Gastrocnemius medialis (tissue), 4 donors: ENCODE measurements at regions not wholly inside any gene's neighbourhood (a gene's known extent, or its start where the extent isn't known, plus 50 kb on each side); places are given as distances from the start of the nearest gene placed in this dataset.
"Not testable (repeated sequence)": the region's sequence is repeated elsewhere in the genome, so short reads cannot be mapped to it uniquely, and the experiment has no call there.

Source experiments
- ATAC-seq, 2 donors: fragments of 150-250 bp; one replicate each; pipeline ENCODE4 v1.9.1; 2016
- DNase-seq, 2 donors: peaks; one replicate each; pipeline ENCODE4 v3.0.0-alpha.2; 2019
- H3K27ac ChIP-seq, 4 donors: fragments of 200-600 bp; sonication (generic); 1 replicate in 1 of 4; 2 replicates in 3 of 4; pipeline ENCODE4 v1.5.1; 2016 to 2018; ENCODE audit warnings: mild to moderate bottlenecking in 2 of 4, moderate library complexity in 1 of 4
- H3K27me3 ChIP-seq, 3 donors: fragments of 200-600 bp; sonication (generic) in 2 of 3; 1 replicate in 1 of 3; 2 replicates in 2 of 3; pipeline versions ENCODE4 v1.5.1 to v1.6.0; 2016 to 2019; ENCODE audit warnings: mild to moderate bottlenecking in 1 of 3, moderate library complexity in 1 of 3
- H3K36me3 ChIP-seq, 2 donors: fragments of 200-600 bp; sonication (generic) in 1 of 2; one replicate each; pipeline ENCODE4 v1.5.1; 2017 to 2018
- H3K4me1 ChIP-seq, 2 donors: fragments of 200-600 bp; sonication (generic) in 1 of 2; one replicate each; pipeline ENCODE4 v1.5.1; 2016 to 2017; ENCODE audit warnings: mild to moderate bottlenecking in 2 of 2
- H3K4me3 ChIP-seq, 4 donors: fragments of 200-600 bp; sonication (generic) in 3 of 4; 1 replicate in 1 of 4; 2 replicates in 3 of 4; pipeline ENCODE4 v1.5.1; 2016 to 2019; ENCODE audit warnings: mild to moderate bottlenecking in 2 of 4
- H3K9me3 ChIP-seq, 3 donors: fragments of 200-600 bp; sonication (generic) in 2 of 3; 1 replicate in 1 of 3; 2 replicates in 2 of 3; pipeline ENCODE4 v1.5.1; 2016 to 2019
- POLR2A ChIP-seq, 2 donors: fragments of 450-650 bp; IDR thresholded peaks; one replicate each; pipeline ENCODE4 v1.6.1; 2017; ENCODE audit warnings: antibody characterized with exemption in 2 of 2, mild to moderate bottlenecking in 2 of 2, moderate library complexity in 2 of 2
- in situ Hi-C, 4 donors: fragments of 200-750 bp; cut with MboI; loops; one replicate each; pipeline versions ENCODE4 v1.15.0 to v1.8.0; 2017; ENCODE audit warnings: low sequenced_read_pairs in 4 of 4
- intact Hi-C: fragments of 100-400 bp; cut with DNase I; formaldehyde crosslinking; loops from one replicate; pipeline ENCODE4 v1.15.1; 2023; ENCODE audit warnings: low total_unique reads
- TF ChIP-seq, protein P1 (sequence below), 5 experiments: fragments of 450-650 bp in 3 of 5; fragments of 200-600 bp in 2 of 5; sonication (generic) in 2 of 5; IDR thresholded peaks in 4 of 5; conservative IDR thresholded peaks in 1 of 5; 1 replicate in 4 of 5; 2 replicates in 1 of 5; pipeline ENCODE4 v1.5.1; 2016 to 2019; ENCODE audit warnings: antibody characterized with exemption in 5 of 5, mild to moderate bottlenecking in 3 of 5, moderate library complexity in 3 of 5

DNA sequence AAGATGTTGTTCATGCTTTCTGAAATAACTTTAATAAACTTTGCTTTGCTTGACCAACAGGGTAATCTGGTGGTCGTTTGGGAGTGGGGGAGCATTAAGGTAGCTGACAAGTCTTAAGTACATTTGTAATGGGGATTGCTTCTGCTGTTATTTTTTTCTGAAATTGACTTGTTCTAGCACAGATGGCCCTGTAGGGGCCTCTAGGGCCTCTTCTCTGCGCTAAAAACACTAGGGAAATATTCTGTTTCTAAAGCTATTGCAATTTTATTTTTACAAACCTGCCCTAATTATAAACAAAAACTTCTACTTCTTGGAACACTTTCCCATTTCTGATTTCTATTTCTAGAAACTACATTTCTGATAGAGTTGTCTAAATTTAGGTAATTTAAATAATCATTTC lies 191.3 kb upstream of the KCNJ3 start:
- Histone ChIP-seq H3K4me1 (no peaks in the 10 kb centered on the region), H3K27me3 (no peaks in the 10 kb centered on the region), H3K27ac (no peak overlapping the region), H3K9me3 (no peaks in the 10 kb centered on the region), H3K4me3 (no peak overlapping the region), H3K36me3 (no peaks in the 10 kb centered on the region)
- in situ Hi-C loops (no loop called here), intact Hi-C loops (no loop called here)
- ATAC-seq, result no peak
- no peak for DNase-seq
- TF ChIP-seq, protein P1, sequence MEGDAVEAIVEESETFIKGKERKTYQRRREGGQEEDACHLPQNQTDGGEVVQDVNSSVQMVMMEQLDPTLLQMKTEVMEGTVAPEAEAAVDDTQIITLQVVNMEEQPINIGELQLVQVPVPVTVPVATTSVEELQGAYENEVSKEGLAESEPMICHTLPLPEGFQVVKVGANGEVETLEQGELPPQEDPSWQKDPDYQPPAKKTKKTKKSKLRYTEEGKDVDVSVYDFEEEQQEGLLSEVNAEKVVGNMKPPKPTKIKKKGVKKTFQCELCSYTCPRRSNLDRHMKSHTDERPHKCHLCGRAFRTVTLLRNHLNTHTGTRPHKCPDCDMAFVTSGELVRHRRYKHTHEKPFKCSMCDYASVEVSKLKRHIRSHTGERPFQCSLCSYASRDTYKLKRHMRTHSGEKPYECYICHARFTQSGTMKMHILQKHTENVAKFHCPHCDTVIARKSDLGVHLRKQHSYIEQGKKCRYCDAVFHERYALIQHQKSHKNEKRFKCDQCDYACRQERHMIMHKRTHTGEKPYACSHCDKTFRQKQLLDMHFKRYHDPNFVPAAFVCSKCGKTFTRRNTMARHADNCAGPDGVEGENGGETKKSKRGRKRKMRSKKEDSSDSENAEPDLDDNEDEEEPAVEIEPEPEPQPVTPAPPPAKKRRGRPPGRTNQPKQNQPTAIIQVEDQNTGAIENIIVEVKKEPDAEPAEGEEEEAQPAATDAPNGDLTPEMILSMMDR (IDR thresholded peaks at IDR 0.05 in 4 of 5, conservative IDR thresholded peaks at IDR 0.05 in 1 of 5), result no peak
- TF ChIP-seq POLR2A (IDR thresholded peaks at IDR 0.05), result no peak

DNA sequence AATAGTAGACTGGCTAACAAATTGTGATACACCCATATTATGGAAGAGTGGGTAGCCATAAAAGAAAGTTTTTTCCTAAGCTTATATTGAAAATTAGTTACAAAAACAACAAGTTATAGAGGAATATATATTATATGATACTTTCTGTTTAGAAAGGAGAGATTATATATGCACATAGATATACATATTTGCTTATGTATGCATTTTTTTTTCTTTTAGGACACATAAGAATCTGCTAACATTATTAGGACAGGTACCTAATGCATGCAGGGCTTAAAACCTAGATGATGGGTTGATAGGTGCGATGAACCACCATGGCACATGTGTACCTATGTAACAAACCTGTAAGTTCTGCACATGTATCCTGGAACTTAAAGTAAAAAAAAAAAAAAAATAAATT lies 179.6 kb upstream of the KCNJ3 start:
- no peaks in the 10 kb centered on the region for H3K36me3 ChIP-seq
- no peak overlapping the region for H3K4me3 ChIP-seq
- no peaks in the 10 kb centered on the region for H3K9me3 ChIP-seq
- H3K27me3 ChIP-seq, result no peaks in the 10 kb centered on the region
- H3K27ac ChIP-seq, result no peak overlapping the region
- DNase-seq, result no peak
- H3K4me1 ChIP-seq, result no peaks in the 10 kb centered on the region
- TF ChIP-seq, protein P1 (IDR thresholded peaks at IDR 0.05 in 4 of 5, conservative IDR thresholded peaks at IDR 0.05 in 1 of 5), result no peak
- no peak for TF ChIP-seq POLR2A (IDR thresholded peaks at IDR 0.05)
- intact Hi-C loops, result no loop called here
- in situ Hi-C loops, result no loop called here
- no peak for ATAC-seq

DNA sequence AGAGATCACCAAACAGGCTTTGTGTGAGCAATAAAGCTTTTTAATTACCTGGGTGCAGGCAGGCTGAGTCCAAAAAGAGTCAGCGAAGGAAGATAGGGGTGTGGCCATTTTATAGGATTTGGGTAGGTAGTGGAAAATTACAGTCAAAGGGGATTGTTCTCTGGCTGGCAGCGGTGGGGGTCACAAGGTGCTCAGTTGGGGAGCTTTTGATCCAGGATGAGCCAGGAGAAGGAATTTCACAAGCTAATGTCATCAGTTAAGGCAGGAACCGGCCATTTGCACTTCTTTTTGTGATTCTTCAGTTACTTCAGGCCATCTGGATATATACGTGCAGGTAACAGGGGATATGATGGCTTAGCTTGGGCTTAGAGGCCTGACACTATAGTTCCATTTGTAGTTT lies 177.5 kb upstream of the KCNJ3 start:
- in situ Hi-C loops, intact Hi-C loops, H3K4me3 ChIP-seq, H3K27me3 ChIP-seq, DNase-seq, ATAC-seq, H3K4me1 ChIP-seq, H3K9me3 ChIP-seq, H3K36me3 ChIP-seq, H3K27ac ChIP-seq: not testable (repeated sequence)

DNA sequence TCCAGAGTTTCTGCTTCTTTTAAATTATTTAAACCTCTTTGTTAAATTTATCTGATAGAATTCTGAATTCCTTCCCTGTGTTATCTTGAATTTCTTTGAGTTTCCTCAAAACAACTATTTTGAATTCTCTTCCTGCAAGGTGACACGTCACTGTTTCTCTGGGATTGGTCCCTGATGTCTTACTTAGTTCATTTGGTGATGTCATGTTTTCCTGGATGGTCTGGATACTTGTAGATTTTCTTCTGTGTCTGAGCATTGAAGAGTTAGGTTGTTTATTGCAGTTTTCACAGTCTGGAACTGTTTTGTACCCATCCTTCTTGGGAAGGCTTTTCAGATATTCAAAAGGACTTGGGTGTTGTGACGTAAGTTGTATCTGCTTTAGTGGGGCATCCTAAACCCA lies 172.3 kb upstream of the KCNJ3 start:
- Histone ChIP-seq H3K9me3 (no peaks in the 10 kb centered on the region), H3K4me3 (no peak overlapping the region), H3K27ac (no peak overlapping the region), H3K4me1 (no peaks in the 10 kb centered on the region), H3K27me3 (no peaks in the 10 kb centered on the region), H3K36me3 (no peaks in the 10 kb centered on the region)
- TF ChIP-seq, protein P1 (IDR thresholded peaks at IDR 0.05 in 4 of 5, conservative IDR thresholded peaks at IDR 0.05 in 1 of 5), result no peak
- TF ChIP-seq POLR2A (IDR thresholded peaks at IDR 0.05), result no peak
- no peak for ATAC-seq
- DNase-seq, result no peak
- intact Hi-C loops, result no loop called here
- in situ Hi-C loops, result no loop called here

DNA sequence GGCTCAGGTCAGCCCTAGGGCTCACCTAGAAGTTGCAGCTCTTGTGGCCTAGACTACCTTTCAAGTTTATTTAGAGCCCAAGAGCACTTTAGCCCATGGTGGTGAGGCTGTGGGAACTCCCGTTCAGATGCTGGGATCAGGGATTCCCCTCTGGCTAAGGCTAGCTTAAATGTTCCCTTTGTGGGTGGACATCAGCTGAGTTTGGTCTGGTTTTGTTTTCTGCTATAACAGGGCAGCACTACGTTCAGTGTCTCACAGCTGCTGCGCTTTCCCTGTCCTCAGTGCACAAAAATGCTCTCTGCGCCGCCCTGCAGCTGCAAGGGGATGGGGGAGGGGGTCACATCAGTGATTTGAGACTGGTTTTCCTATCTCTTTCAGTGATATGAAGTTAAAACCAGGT lies 170.5 kb upstream of the KCNJ3 start:
- H3K36me3 ChIP-seq, result no peaks in the 10 kb centered on the region
- ATAC-seq, result no peak

More for the DNA sequence above, 170.5 kb upstream of the KCNJ3 start:
- in situ Hi-C loops, result no loop called here
- Histone ChIP-seq H3K27ac (no peak overlapping the region), H3K27me3 (no peaks in the 10 kb centered on the region), H3K4me1 (no peaks in the 10 kb centered on the region), H3K9me3 (no peaks in the 10 kb centered on the region), H3K4me3 (no peak overlapping the region)
- intact Hi-C loops, result no loop called here
- DNase-seq, result no peak
- TF ChIP-seq POLR2A (IDR thresholded peaks at IDR 0.05), result no peak
- TF ChIP-seq, protein P1 (IDR thresholded peaks at IDR 0.05 in 4 of 5, conservative IDR thresholded peaks at IDR 0.05 in 1 of 5), result no peak
